Prostate gland (tissue), 2 donors: ENCODE measurements at regions not wholly inside any gene's neighbourhood (a gene's known extent, or its start where the extent isn't known, plus 50 kb on each side); places are given as distances from the start of the nearest gene placed in this dataset.

ENCODE experiments used
- DNase-seq: peaks from one replicate; pipeline ENCODE4 v3.0.0-alpha.2; 2019; ENCODE audit warnings: low spot score
- H3K27ac ChIP-seq, 2 donors: fragments of 200-600 bp; sonication (generic); 2 replicates each; pipeline ENCODE4 v1.5.1; 2017 to 2019
- H3K27me3 ChIP-seq: fragments of 200-600 bp; sonication (generic); replicated peaks from 2 replicates; pipeline ENCODE4 v1.5.1; 2019; ENCODE audit not compliant: insufficient read depth
- H3K36me3 ChIP-seq, 2 donors: fragments of 200-600 bp; sonication (generic); 1 replicate in 1 of 2; 2 replicates in 1 of 2; pipeline versions ENCODE4 v1.5.1 to v1.8.1; 2017 to 2019
- H3K4me1 ChIP-seq: fragments of 200-600 bp; sonication (generic); replicated peaks from 2 replicates; pipeline ENCODE4 v1.5.1; 2019
- H3K4me3 ChIP-seq, 2 donors: fragments of 200-600 bp; sonication (generic); 2 replicates each; pipeline ENCODE4 v1.5.1; 2017 to 2019
- H3K9me3 ChIP-seq: fragments of 200-600 bp; sonication (generic); 2 replicates; pipeline ENCODE4 v1.5.1; 2017
- POLR2A ChIP-seq: fragments of 450-650 bp; IDR thresholded peaks from one replicate; pipeline ENCODE4 v1.6.1; 2016; ENCODE audit warnings: antibody characterized with exemption, mild to moderate bottlenecking
- POLR2AphosphoS5 ChIP-seq: sonication (generic); formaldehyde crosslinking; IDR thresholded peaks from one replicate; pipeline ENCODE4 v1.6.1; 2017; ENCODE audit warnings: antibody characterized with exemption
- WGBS: methylation state at CpG from one replicate; pipeline ENCODE4 v1.1.5; 2018; 5-methylcytosine and 5-hydroxymethylcytosine counted together
- intact Hi-C: fragments of 100-400 bp; cut with DNase I; formaldehyde crosslinking; loops from one replicate; pipeline ENCODE4 v1.14.2; 2022
- TF ChIP-seq, protein P1 (sequence below), 4 experiments: fragments of 200-600 bp in 2 of 4; fragments of 450-650 bp in 2 of 4; sonication (generic) in 2 of 4; IDR thresholded peaks; 1 replicate in 3 of 4; 2 replicates in 1 of 4; pipeline ENCODE4 v1.5.1; 2016 to 2019; ENCODE audit warnings: antibody characterized with exemption in 4 of 4, mild to moderate bottlenecking in 2 of 4, moderate library complexity in 2 of 4

DNA sequence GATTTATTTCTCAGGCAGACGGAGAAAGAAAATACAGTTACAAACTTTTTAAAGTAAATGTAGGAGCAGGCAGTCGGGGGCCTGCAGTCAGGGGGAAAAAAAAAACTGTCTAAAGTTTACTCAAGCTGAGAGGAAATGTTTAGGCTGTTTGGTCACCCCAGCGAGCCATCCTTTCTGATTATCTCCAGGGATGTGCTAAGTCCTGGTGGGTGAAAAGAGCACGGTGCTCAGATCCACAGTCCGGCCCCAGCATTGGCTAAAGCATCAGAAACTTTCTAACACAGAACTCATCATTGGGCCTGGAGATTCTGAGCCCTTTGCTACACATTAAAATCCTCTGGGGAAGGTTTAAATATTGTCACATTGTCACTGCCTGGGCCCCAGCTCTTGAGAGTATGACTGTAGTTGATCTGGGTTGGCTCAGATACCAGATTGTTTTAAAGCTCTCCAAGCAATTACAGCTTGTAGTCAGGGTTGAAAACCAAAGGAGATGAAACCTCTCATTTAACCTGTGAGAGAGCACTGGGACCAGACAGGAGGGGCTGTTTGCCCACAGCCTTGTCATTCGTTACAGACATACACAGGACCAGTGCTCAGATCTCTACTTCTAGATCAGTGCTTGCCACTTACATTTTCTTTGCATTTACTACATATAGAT is 131.1 kb upstream of the HTR2A start:
- Histone ChIP-seq H3K9me3 (no peaks in the 10 kb centered on the region), H3K4me3 (no peak overlapping the region), H3K36me3 (no peaks in the 10 kb centered on the region), H3K27me3 (no peaks in the 10 kb centered on the region), H3K4me1 (no peaks in the 10 kb centered on the region), H3K27ac (no peak overlapping the region)
- DNase-seq: no peak
- WGBS: 45% methylated on average over 6 of the region's 6 CpGs
- intact Hi-C loops: no loop called here
- TF ChIP-seq, protein P1, sequence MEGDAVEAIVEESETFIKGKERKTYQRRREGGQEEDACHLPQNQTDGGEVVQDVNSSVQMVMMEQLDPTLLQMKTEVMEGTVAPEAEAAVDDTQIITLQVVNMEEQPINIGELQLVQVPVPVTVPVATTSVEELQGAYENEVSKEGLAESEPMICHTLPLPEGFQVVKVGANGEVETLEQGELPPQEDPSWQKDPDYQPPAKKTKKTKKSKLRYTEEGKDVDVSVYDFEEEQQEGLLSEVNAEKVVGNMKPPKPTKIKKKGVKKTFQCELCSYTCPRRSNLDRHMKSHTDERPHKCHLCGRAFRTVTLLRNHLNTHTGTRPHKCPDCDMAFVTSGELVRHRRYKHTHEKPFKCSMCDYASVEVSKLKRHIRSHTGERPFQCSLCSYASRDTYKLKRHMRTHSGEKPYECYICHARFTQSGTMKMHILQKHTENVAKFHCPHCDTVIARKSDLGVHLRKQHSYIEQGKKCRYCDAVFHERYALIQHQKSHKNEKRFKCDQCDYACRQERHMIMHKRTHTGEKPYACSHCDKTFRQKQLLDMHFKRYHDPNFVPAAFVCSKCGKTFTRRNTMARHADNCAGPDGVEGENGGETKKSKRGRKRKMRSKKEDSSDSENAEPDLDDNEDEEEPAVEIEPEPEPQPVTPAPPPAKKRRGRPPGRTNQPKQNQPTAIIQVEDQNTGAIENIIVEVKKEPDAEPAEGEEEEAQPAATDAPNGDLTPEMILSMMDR (IDR thresholded peaks at IDR 0.05): no peak
- TF ChIP-seq POLR2A (no peak), POLR2AphosphoS5 (no peak)

DNA sequence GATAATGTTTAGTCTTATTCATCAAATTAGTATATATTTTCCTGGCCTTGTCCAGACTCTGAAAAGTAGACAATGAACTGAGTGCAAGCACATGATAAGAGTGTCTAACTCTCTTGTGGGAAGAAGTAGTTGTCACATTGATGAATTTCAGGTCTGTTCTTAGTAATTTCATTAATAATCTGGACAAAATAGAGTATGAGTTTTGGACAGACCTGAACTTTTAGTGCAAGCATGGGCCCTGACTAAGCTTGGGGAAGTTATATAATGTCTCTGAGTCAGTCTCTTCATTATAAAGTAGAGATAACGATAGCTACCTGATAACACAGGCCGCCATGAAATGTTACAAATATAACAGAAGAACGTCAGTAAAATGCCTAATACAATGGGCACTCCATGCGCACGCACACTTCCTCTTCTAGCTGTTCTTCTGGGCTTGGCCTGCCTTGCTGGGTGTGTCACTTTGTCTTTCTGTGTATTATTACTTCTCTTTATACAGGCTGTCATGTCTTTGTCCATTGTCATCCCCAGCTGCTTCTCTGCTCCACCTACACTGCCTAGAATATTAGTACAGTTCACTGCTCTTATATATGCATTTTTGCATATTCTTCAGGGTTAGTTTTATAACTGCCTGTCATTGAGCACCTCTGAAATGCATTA is 129.1 kb upstream of the HTR2A start:
- intact Hi-C loops: no loop called here
- TF ChIP-seq POLR2AphosphoS5: no peak
- TF ChIP-seq, protein P1 (IDR thresholded peaks at IDR 0.05): no peak
- TF ChIP-seq POLR2A: no peak
- H3K4me1 ChIP-seq: no peaks in the 10 kb centered on the region
- no peak overlapping the region for H3K27ac ChIP-seq
- H3K27me3 ChIP-seq: no peaks in the 10 kb centered on the region
- WGBS: 70% methylated on average over 5 of the region's 5 CpGs
- no peak overlapping the region for H3K4me3 ChIP-seq
- no peaks in the 10 kb centered on the region for H3K36me3 ChIP-seq
- H3K9me3 ChIP-seq: no peaks in the 10 kb centered on the region
- DNase-seq: no peak

GRCh38 chr13:47019977-47020376 is 123.1 kb upstream of the HTR2A start:
- H3K9me3 ChIP-seq: no peaks in the 10 kb centered on the region
- intact Hi-C loops: no loop called here
- no peak for DNase-seq
- H3K36me3 ChIP-seq: no peaks in the 10 kb centered on the region
- H3K4me3 ChIP-seq: no peak overlapping the region
- no peaks in the 10 kb centered on the region for H3K4me1 ChIP-seq
- no peak for TF ChIP-seq POLR2A
- TF ChIP-seq POLR2AphosphoS5: no peak
- TF ChIP-seq, protein P1 (IDR thresholded peaks at IDR 0.05): no peak
- no peaks in the 10 kb centered on the region for H3K27me3 ChIP-seq
- H3K27ac ChIP-seq: no peak overlapping the region

- no peaks in the 10 kb centered on the region for H3K27me3 ChIP-seq
- H3K36me3 ChIP-seq: no peaks in the 10 kb centered on the region
- 94% methylated on average over 1 of the region's 1 CpG for WGBS
- DNase-seq: no peak
- H3K4me1 ChIP-seq: no peaks in the 10 kb centered on the region
- H3K4me3 ChIP-seq: no peak overlapping the region
- H3K9me3 ChIP-seq: no peaks in the 10 kb centered on the region
- TF ChIP-seq POLR2AphosphoS5 (no peak), POLR2A (no peak)
- TF ChIP-seq, protein P1 (IDR thresholded peaks at IDR 0.05): no peak
- H3K27ac ChIP-seq: no peak overlapping the region
- intact Hi-C loops: no loop called here
Measured at GRCh38 chr13:47017476-47017875, 120.6 kb upstream of the HTR2A start.

DNA sequence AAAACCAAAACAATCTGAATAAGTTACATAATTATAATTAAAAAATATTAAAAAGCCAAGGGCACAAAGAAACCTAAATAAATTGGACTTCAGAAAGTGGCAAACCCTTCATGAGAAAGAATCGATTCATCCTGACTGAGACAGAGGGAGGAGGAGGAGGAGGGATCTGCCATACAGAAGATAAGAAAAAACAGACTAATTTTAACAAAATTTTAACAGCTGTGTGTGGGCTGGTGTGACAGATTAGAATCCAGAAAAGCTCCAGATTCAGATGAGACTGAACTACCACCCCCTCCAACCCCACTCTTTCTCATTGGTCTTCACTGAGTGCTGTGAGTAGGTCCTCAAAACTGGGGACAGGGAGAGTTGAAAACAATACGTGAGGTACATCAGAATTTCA is 111.5 kb upstream of the HTR2A start:
- Histone ChIP-seq H3K4me3 (no peak overlapping the region), H3K9me3 (no peaks in the 10 kb centered on the region), H3K27me3 (no peaks in the 10 kb centered on the region), H3K27ac (no peak overlapping the region), H3K4me1 (no peaks in the 10 kb centered on the region), H3K36me3 (no peaks in the 10 kb centered on the region)
- TF ChIP-seq POLR2AphosphoS5 (no peak), POLR2A (no peak)
- TF ChIP-seq, protein P1 (IDR thresholded peaks at IDR 0.05): no peak
- no peak for DNase-seq
- 87% methylated on average over 2 of the region's 2 CpGs for WGBS
- intact Hi-C loops: no loop called here
